ENCODE measurements at regions not wholly inside any gene's neighbourhood (a gene's known extent, or its start where the extent isn't known, plus 50 kb on each side); places are given as distances from the start of the nearest gene placed in this dataset.

GRCh38 chr16:59510008-59510424, 775.9 kb upstream of the GOT2 start:
- no TSS peak for BruUV-seq (replicated peaks)
- ATAC-seq, result no peak
- no peak overlapping the region for H3K4me3 ChIP-seq (replicated peaks in 1 of 3; ENCODE audit: insufficient read depth in 1 of 3, low read depth in 2 of 3, low read length in 3 of 3)
- no peak for TF ChIP-seq ZSCAN21 (CRISPR knock-in tag; IDR thresholded peaks at IDR 0.05; ENCODE audit: borderline replicate concordance)
- TF ChIP-seq, protein P1, sequence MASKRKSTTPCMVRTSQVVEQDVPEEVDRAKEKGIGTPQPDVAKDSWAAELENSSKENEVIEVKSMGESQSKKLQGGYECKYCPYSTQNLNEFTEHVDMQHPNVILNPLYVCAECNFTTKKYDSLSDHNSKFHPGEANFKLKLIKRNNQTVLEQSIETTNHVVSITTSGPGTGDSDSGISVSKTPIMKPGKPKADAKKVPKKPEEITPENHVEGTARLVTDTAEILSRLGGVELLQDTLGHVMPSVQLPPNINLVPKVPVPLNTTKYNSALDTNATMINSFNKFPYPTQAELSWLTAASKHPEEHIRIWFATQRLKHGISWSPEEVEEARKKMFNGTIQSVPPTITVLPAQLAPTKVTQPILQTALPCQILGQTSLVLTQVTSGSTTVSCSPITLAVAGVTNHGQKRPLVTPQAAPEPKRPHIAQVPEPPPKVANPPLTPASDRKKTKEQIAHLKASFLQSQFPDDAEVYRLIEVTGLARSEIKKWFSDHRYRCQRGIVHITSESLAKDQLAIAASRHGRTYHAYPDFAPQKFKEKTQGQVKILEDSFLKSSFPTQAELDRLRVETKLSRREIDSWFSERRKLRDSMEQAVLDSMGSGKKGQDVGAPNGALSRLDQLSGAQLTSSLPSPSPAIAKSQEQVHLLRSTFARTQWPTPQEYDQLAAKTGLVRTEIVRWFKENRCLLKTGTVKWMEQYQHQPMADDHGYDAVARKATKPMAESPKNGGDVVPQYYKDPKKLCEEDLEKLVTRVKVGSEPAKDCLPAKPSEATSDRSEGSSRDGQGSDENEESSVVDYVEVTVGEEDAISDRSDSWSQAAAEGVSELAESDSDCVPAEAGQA (IDR thresholded peaks at IDR 0.05; ENCODE audit: low read depth), result no peak
- TF ChIP-seq, protein P1 (CRISPR knock-in tag; IDR thresholded peaks at IDR 0.05; ENCODE audit: borderline replicate concordance), result no peak
- no peak for TF ChIP-seq RXRA (CRISPR knock-in tag; IDR thresholded peaks at IDR 0.05)
- TF ChIP-seq SALL2 (CRISPR knock-in tag; IDR thresholded peaks at IDR 0.05), result no peak
- TF ChIP-seq ZNF784 (CRISPR knock-in tag; IDR thresholded peaks at IDR 0.05; ENCODE audit: borderline replicate concordance), result no peak
- no peak for TF ChIP-seq ZNF580 (CRISPR knock-in tag; IDR thresholded peaks at IDR 0.05; ENCODE audit: borderline replicate concordance, low read depth)
- no peak for TF ChIP-seq SMAD1 (CRISPR knock-in tag; IDR thresholded peaks at IDR 0.05; ENCODE audit: borderline replicate concordance, low read depth)
- no peak for TF ChIP-seq BORCS8-MEF2B (CRISPR knock-in tag; IDR thresholded peaks at IDR 0.05)
- TF ChIP-seq GATA4 (IDR thresholded peaks at IDR 0.05; ENCODE audit: borderline replicate concordance, low read depth), result no peak
- no peak for TF ChIP-seq ZNF891 (CRISPR knock-in tag; IDR thresholded peaks at IDR 0.05)
- TF ChIP-seq AKNA (CRISPR knock-in tag; IDR thresholded peaks at IDR 0.05; ENCODE audit: borderline replicate concordance), result no peak
- H3K27me3 ChIP-seq (ENCODE audit: control insufficient read depth in 1 of 2, insufficient read depth in 2 of 2, low read length in 2 of 2), result no peaks in the 10 kb centered on the region
- in situ Hi-C loops (cut with HindIII; ENCODE audit: extremely low pct_ligation_motif_present, low pct_unique_long_range_greater_than_20kb) (no loop called here), intact Hi-C loops (cut with micrococcal nuclease; ENCODE audit: unreplicated experiment) (no loop called here)
- FAIRE-seq, result no peak
- no peak overlapping the region for H3K9ac ChIP-seq (ENCODE audit: insufficient read depth, low read depth, low read length)
- no peaks in the 10 kb centered on the region for H3K4me1 ChIP-seq (ENCODE audit: insufficient read depth, low read length)
- ChIA-PET POLR2A (no interaction called here), CTCF (ENCODE audit: low intra/inter-chr PET ratio, low total read pairs) (no interaction called here)
- WGBS (ENCODE audit: low lambda C conversion rate), result 0% methylated on average over 3 of the region's 3 CpGs
- no peaks in the 10 kb centered on the region for H3K36me3 ChIP-seq (replicated peaks in 1 of 2; ENCODE audit: control insufficient read depth in 1 of 2, insufficient read depth in 2 of 2, low read length in 2 of 2)
- H3K9me3 ChIP-seq (ENCODE audit: low read length), result 0 out of 2 replicates have a peak, but pooled peaks cover 7% of the 10 kb centered on the region
- H3K27ac ChIP-seq (ENCODE audit: extremely low read length, insufficient read depth, low read length), result no peak overlapping the region
- no peak for DNase-seq (ENCODE audit: low spot score)
- no peaks in the 10 kb centered on the region for H4K20me1 ChIP-seq (ENCODE audit: insufficient read depth, low read length)
- H2AFZ ChIP-seq (ENCODE audit: low read length), result no peak overlapping the region
- H3K79me2 ChIP-seq (ENCODE audit: insufficient read depth, low read length), result no peaks in the 10 kb centered on the region
- no peak overlapping the region for H3K4me2 ChIP-seq (ENCODE audit: low read depth, low read length)

All from HepG2 (cell line).